Suprapubic skin (tissue), 4 donors: ENCODE measurements at regions not wholly inside any gene's neighbourhood (a gene's known extent, or its start where the extent isn't known, plus 50 kb on each side); places are given as distances from the start of the nearest gene placed in this dataset.

Source experiments
- DNase-seq, 2 donors: peaks; one replicate each; pipeline ENCODE4 v3.0.0-alpha.2; 2019; ENCODE audit warnings: low spot score in 2 of 2
- H3K27ac ChIP-seq: fragments of 200-600 bp; sonication (generic); one replicate; pipeline ENCODE4 v1.5.1; 2019
- H3K27me3 ChIP-seq: fragments of 200-600 bp; sonication (generic); one replicate; pipeline ENCODE4 v1.5.1; 2019
- H3K36me3 ChIP-seq: fragments of 200-600 bp; sonication (generic); one replicate; pipeline ENCODE4 v1.5.1; 2019
- H3K4me1 ChIP-seq: fragments of 200-600 bp; sonication (generic); one replicate; pipeline ENCODE4 v1.5.1; 2019
- H3K4me3 ChIP-seq: fragments of 200-600 bp; sonication (generic); one replicate; pipeline ENCODE4 v1.5.1; 2019; ENCODE audit warnings: mild to moderate bottlenecking
- H3K9me3 ChIP-seq: fragments of 200-600 bp; sonication (generic); one replicate; pipeline ENCODE4 v1.5.1; 2019
- EP300 ChIP-seq: sonication (generic); formaldehyde crosslinking; IDR thresholded peaks from one replicate; pipeline ENCODE4 v1.6.1; 2017; ENCODE audit warnings: antibody characterized with exemption
- POLR2A ChIP-seq, 2 donors: fragments of 450-650 bp; IDR thresholded peaks; one replicate each; pipeline ENCODE4 v1.6.1; 2017; ENCODE audit warnings: antibody characterized with exemption in 2 of 2, mild to moderate bottlenecking in 2 of 2, moderate library complexity in 2 of 2
- POLR2AphosphoS5 ChIP-seq, 3 donors: sonication (generic); formaldehyde crosslinking; IDR thresholded peaks; one replicate each; pipeline ENCODE4 v1.6.1; 2017; ENCODE audit warnings: antibody characterized with exemption in 3 of 3
- WGBS: methylation state at CpG from one replicate; pipeline ENCODE4 v1.1.5; 2018; 5-methylcytosine and 5-hydroxymethylcytosine counted together
- TF ChIP-seq, protein P1 (sequence below), 2 donors: fragments of 200-600 bp in 1 of 2; fragments of 450-650 bp in 1 of 2; sonication (generic) in 1 of 2; IDR thresholded peaks; one replicate each; pipeline ENCODE4 v1.5.1; 2016 to 2019; ENCODE audit warnings: antibody characterized with exemption in 2 of 2, mild to moderate bottlenecking in 1 of 2, moderate library complexity in 1 of 2

DNA sequence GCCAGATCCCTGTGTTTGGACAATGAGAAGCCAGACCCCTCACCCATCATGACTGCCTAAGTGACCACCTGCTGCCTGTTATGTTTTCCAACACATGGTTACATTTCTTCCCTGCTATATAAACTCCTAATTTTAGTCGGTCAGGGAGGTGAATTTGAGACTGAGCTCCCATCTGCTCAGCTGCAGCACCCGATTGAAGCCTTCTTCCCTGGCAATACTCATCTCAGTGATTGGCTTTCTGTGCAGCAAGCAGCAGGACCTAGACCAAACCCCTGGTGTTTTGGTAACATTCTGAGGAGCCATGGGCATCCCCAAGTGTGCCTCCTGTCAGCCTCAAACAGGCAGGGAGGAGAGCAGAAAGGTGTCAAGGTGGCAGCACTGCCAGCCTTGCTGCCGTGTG lies 141.2 kb downstream of the CD8B2 start:
- no peak overlapping the region for H3K4me3 ChIP-seq
- H3K36me3 ChIP-seq: no peaks in the 10 kb centered on the region
- no peak overlapping the region for H3K27ac ChIP-seq
- H3K27me3 ChIP-seq: no peaks in the 10 kb centered on the region
- no peak for DNase-seq
- TF ChIP-seq POLR2A (IDR thresholded peaks at IDR 0.05): no peak
- TF ChIP-seq EP300: no peak
- peaks cover 11% of the 10 kb centered on the region for H3K9me3 ChIP-seq
- no peaks in the 10 kb centered on the region for H3K4me1 ChIP-seq
- 93% methylated on average over 3 of the region's 3 CpGs for WGBS

DNA sequence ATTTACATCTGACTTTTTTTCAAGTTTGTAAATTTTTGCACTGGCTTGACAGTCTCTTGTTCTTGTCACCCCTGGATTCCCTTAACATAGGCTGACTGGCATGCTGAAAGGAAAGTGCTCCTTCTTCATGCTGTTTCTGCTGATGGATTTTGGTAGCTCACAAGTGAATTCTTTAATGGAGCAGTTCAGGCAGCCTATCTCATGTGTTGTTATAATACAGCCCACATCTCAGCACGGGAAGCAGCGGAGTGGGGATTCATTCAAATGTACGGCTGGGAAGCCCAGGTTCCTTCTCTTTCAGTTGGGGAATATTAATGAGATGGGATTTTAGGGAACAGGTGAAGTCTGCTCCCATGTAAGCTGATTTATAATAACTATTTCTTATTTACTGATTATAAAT lies 142.8 kb downstream of the CD8B2 start:
- H3K4me1 ChIP-seq: no peaks in the 10 kb centered on the region
- 61% methylated on average over 3 of the region's 3 CpGs for WGBS
- H3K9me3 ChIP-seq: peaks cover 11% of the 10 kb centered on the region
- no peaks in the 10 kb centered on the region for H3K36me3 ChIP-seq
- no peak overlapping the region for H3K4me3 ChIP-seq
- H3K27ac ChIP-seq: no peak overlapping the region
- DNase-seq: no peak
- no peak for TF ChIP-seq EP300
- TF ChIP-seq POLR2A (IDR thresholded peaks at IDR 0.05): no peak
- TF ChIP-seq, protein P1, sequence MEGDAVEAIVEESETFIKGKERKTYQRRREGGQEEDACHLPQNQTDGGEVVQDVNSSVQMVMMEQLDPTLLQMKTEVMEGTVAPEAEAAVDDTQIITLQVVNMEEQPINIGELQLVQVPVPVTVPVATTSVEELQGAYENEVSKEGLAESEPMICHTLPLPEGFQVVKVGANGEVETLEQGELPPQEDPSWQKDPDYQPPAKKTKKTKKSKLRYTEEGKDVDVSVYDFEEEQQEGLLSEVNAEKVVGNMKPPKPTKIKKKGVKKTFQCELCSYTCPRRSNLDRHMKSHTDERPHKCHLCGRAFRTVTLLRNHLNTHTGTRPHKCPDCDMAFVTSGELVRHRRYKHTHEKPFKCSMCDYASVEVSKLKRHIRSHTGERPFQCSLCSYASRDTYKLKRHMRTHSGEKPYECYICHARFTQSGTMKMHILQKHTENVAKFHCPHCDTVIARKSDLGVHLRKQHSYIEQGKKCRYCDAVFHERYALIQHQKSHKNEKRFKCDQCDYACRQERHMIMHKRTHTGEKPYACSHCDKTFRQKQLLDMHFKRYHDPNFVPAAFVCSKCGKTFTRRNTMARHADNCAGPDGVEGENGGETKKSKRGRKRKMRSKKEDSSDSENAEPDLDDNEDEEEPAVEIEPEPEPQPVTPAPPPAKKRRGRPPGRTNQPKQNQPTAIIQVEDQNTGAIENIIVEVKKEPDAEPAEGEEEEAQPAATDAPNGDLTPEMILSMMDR (IDR thresholded peaks at IDR 0.05): no peak
- no peak for TF ChIP-seq POLR2AphosphoS5 (IDR thresholded peaks at IDR 0.05)
- H3K27me3 ChIP-seq: no peaks in the 10 kb centered on the region

DNA sequence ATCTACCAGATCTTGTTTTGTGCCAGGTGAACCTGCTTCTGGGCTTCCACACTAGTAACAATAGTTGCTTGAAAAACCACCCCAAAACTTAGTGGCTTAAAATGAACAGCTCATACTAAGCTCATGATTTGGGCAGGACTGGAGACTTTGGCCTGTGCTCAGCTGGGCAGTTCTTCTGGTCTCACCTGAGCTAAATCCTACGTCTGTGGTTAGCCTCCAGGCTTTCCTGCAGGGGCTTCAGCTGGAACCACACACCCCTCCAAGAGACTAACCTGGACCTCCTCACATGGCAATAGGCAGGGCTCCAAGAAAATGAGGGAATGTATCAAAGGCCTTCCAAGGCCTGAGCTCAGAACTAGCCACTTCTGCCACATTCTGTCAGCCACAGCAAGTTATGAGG lies 144.1 kb downstream of the CD8B2 start:
- no peak overlapping the region for H3K4me3 ChIP-seq
- no peaks in the 10 kb centered on the region for H3K27me3 ChIP-seq
- TF ChIP-seq EP300: no peak
- TF ChIP-seq, protein P1 (IDR thresholded peaks at IDR 0.05): no peak
- TF ChIP-seq POLR2A (IDR thresholded peaks at IDR 0.05): no peak
- no peak for TF ChIP-seq POLR2AphosphoS5 (IDR thresholded peaks at IDR 0.05)
- no peak overlapping the region for H3K27ac ChIP-seq
- DNase-seq: no peak
- peaks cover 11% of the 10 kb centered on the region for H3K9me3 ChIP-seq
- no peaks in the 10 kb centered on the region for H3K36me3 ChIP-seq
- H3K4me1 ChIP-seq: no peaks in the 10 kb centered on the region
- WGBS: 100% methylated on average over 1 of the region's 1 CpG

DNA sequence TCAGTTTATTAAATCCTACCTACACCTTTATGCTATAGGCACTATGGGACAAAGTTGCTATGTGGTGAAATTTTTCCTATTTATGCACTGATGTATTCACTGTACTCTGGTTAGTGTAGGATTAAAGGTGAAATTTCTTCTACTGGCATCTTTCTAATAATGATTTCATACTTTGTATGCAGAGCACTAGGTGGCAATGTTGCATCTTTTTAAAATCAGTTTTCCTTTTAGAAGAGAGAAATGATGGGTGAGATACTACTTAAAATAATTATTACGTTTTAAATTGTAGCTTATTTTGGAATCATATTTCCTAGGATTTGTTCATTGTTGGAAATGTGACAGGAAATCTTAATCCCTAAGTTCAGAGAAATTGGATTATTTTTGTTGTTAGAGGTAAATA lies 150.9 kb downstream of the CD8B2 start:
- TF ChIP-seq EP300 (no peak), POLR2A (IDR thresholded peaks at IDR 0.05) (no peak)
- TF ChIP-seq, protein P1 (IDR thresholded peaks at IDR 0.05): no peak
- WGBS: 2% methylated on average over 1 of the region's 1 CpG
- no peak for DNase-seq

GRCh38 chr2:106638580-106638979 lies 151.4 kb downstream of the CD8B2 start:
- no peaks in the 10 kb centered on the region for H3K9me3 ChIP-seq
- no peak overlapping the region for H3K4me3 ChIP-seq
- no peak overlapping the region for H3K27ac ChIP-seq
- H3K4me1 ChIP-seq: no peaks in the 10 kb centered on the region
- H3K36me3 ChIP-seq: no peaks in the 10 kb centered on the region
- no peak for TF ChIP-seq EP300
- TF ChIP-seq, protein P1 (IDR thresholded peaks at IDR 0.05): no peak
- TF ChIP-seq POLR2AphosphoS5 (IDR thresholded peaks at IDR 0.05): no peak
- TF ChIP-seq POLR2A (IDR thresholded peaks at IDR 0.05): no peak
- no peak for DNase-seq
- no peaks in the 10 kb centered on the region for H3K27me3 ChIP-seq

More for the DNA sequence above, 150.9 kb downstream of the CD8B2 start:
- no peak overlapping the region for H3K27ac ChIP-seq
- no peak overlapping the region for H3K4me3 ChIP-seq
- no peaks in the 10 kb centered on the region for H3K36me3 ChIP-seq
- no peaks in the 10 kb centered on the region for H3K9me3 ChIP-seq
- H3K4me1 ChIP-seq: no peaks in the 10 kb centered on the region
- no peaks in the 10 kb centered on the region for H3K27me3 ChIP-seq

GRCh38 chr2:106642679-106643078 lies 155.5 kb downstream of the CD8B2 start:
- DNase-seq: no peak
- Histone ChIP-seq H3K27me3 (no peaks in the 10 kb centered on the region), H3K4me3 (no peak overlapping the region), H3K9me3 (no peaks in the 10 kb centered on the region), H3K36me3 (no peaks in the 10 kb centered on the region), H3K4me1 (no peaks in the 10 kb centered on the region), H3K27ac (no peak overlapping the region)
- TF ChIP-seq, protein P1 (IDR thresholded peaks at IDR 0.05): no peak
- TF ChIP-seq POLR2AphosphoS5 (IDR thresholded peaks at IDR 0.05): no peak
- no peak for TF ChIP-seq EP300
